ENCODE measurements at regions not wholly inside any gene's neighbourhood (a gene's known extent, or its start where the extent isn't known, plus 50 kb on each side); places are given as distances from the start of the nearest gene placed in this dataset.
"Not testable (repeated sequence)": the region's sequence is repeated elsewhere in the genome, so short reads cannot be mapped to it uniquely, and the experiment has no call there.

- no peak for TF ChIP-seq CTCF (IDR thresholded peaks at IDR 0.05)
- H3K27me3 ChIP-seq (ENCODE audit: control insufficient read depth in 2 of 2, insufficient read depth in 2 of 2, low read length in 2 of 2): no peaks in the 10 kb centered on the region
- H3K4me1 ChIP-seq (ENCODE audit: control insufficient read depth in 1 of 2, insufficient read depth in 2 of 2, low read length in 2 of 2): no peaks in the 10 kb centered on the region
- H3K4me1 Mint-ChIP-seq: no peaks in the 10 kb centered on the region
- peaks cover 0 to 14% (median 3%) of the 10 kb centered on the region in 7 donors for H3K9me3 Mint-ChIP-seq
- H3K36me3 ChIP-seq (replicated peaks in 1 of 2; ENCODE audit: control insufficient read depth in 1 of 2, insufficient read depth in 2 of 2, low read length in 2 of 2): no peaks in the 10 kb centered on the region
- no peaks in the 10 kb centered on the region for H4K20me1 ChIP-seq (ENCODE audit: insufficient read depth, low read length)
- no peak overlapping the region for H3K27ac Mint-ChIP-seq
- intact Hi-C loops (cut with micrococcal nuclease): no loop called here
- peaks cover 6 to 11% of the 10 kb centered on the region in 2 donors for H3K9me3 ChIP-seq (replicated peaks in 1 of 2; ENCODE audit: control insufficient read depth in 1 of 2, insufficient read depth in 1 of 2, low read length in 2 of 2)
- H3K27ac ChIP-seq (ENCODE audit: low read depth in 1 of 2, low read length in 2 of 2): no peak overlapping the region
- no peak overlapping the region for H3K4me3 Mint-ChIP-seq
- no peaks in the 10 kb centered on the region for H3K79me2 ChIP-seq (ENCODE audit: insufficient read depth, low read length)
- no peak for DNase-seq
- H3K9ac ChIP-seq (ENCODE audit: insufficient read depth, low read length, poor library complexity, severe bottlenecking): no peak overlapping the region
- no peak overlapping the region for H3K4me2 ChIP-seq (replicated peaks; ENCODE audit: extremely low read depth, low read length, poor library complexity, severe bottlenecking)
- H2AFZ ChIP-seq (ENCODE audit: insufficient read depth, low read depth, low read length, poor library complexity, severe bottlenecking): no peak overlapping the region
- no peak overlapping the region for H3K4me3 ChIP-seq (replicated peaks in 1 of 3; ENCODE audit: low read depth in 2 of 3, low read length in 3 of 3)
- H3K27me3 Mint-ChIP-seq (ENCODE audit: low read depth in 3 of 3): no peaks in the 10 kb centered on the region
- H3K36me3 Mint-ChIP-seq: no peaks in the 10 kb centered on the region
These were observed 417.3 kb downstream of the IPO8 start for GRCh38 chr12:30278401-30278800.

- WGBS (ENCODE audit: insufficient coverage): 100% methylated on average over 1 of the region's 1 CpG
- DNase-seq; H3K4me3 ChIP-seq (replicated peaks in 1 of 3; ENCODE audit: low read depth in 2 of 3, low read length in 3 of 3); H3K4me1 ChIP-seq (ENCODE audit: control insufficient read depth in 1 of 2, insufficient read depth in 2 of 2, low read length in 2 of 2); H3K27me3 ChIP-seq (ENCODE audit: control insufficient read depth in 2 of 2, insufficient read depth in 2 of 2, low read length in 2 of 2); H3K4me2 ChIP-seq (replicated peaks; ENCODE audit: extremely low read depth, low read length, poor library complexity, severe bottlenecking); H3K27me3 Mint-ChIP-seq (ENCODE audit: low read depth in 3 of 3); H3K79me2 ChIP-seq (ENCODE audit: insufficient read depth, low read length); H3K27ac ChIP-seq (ENCODE audit: low read depth in 1 of 2, low read length in 2 of 2); H3K4me1 Mint-ChIP-seq; H3K36me3 Mint-ChIP-seq; intact Hi-C loops (cut with micrococcal nuclease); H3K4me3 Mint-ChIP-seq; H2AFZ ChIP-seq (ENCODE audit: insufficient read depth, low read depth, low read length, poor library complexity, severe bottlenecking); H3K36me3 ChIP-seq (replicated peaks in 1 of 2; ENCODE audit: control insufficient read depth in 1 of 2, insufficient read depth in 2 of 2, low read length in 2 of 2); H4K20me1 ChIP-seq (ENCODE audit: insufficient read depth, low read length); H3K9ac ChIP-seq (ENCODE audit: insufficient read depth, low read length, poor library complexity, severe bottlenecking): not testable (repeated sequence)
- peak overlapping the region in 1 of 7 donors; percentile 21 for H3K27ac Mint-ChIP-seq
- peaks cover 0 to 27% (median 9%) of the 10 kb centered on the region in 7 donors for H3K9me3 Mint-ChIP-seq
- peaks cover 18 to 25% of the 10 kb centered on the region in 2 donors for H3K9me3 ChIP-seq (replicated peaks in 1 of 2; ENCODE audit: control insufficient read depth in 1 of 2, insufficient read depth in 1 of 2, low read length in 2 of 2)
These were observed 423.2 kb downstream of the IPO8 start for GRCh38 chr12:30272515-30272914.
